GM19023 (cell line): ENCODE measurements at regions not wholly inside any gene's neighbourhood (a gene's known extent, or its start where the extent isn't known, plus 50 kb on each side); places are given as distances from the start of the nearest gene placed in this dataset.

ENCODE experiments used
- ATAC-seq: cut with Tn5 transposase; IDR thresholded peaks from one replicate; pipeline ENCODE4 v1.9.1; 2021; ENCODE audit warnings: mild to moderate bottlenecking, moderate library complexity; ENCODE audit not compliant: unreplicated experiment

DNA sequence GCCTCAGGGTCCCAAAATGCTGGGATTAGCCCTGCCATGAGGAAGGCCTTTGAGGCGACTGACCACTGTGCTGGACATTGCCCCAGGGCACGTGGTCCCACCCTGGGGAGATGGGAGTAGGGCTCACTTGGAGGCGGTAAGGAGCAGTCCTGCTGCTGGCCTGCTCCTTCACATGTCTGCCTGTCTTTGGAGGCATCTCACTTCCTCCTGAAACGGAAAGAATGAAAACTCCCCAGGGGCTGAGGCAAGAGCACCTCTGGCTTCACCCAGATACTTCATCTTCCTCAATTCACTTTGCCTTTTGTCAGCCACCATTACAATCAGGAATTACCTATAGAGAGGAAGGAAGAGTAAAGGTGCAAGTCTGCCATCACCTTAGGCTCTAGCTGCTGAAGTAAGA is 59.9 kb upstream of the GATA6 start:
- no peak for ATAC-seq

DNA sequence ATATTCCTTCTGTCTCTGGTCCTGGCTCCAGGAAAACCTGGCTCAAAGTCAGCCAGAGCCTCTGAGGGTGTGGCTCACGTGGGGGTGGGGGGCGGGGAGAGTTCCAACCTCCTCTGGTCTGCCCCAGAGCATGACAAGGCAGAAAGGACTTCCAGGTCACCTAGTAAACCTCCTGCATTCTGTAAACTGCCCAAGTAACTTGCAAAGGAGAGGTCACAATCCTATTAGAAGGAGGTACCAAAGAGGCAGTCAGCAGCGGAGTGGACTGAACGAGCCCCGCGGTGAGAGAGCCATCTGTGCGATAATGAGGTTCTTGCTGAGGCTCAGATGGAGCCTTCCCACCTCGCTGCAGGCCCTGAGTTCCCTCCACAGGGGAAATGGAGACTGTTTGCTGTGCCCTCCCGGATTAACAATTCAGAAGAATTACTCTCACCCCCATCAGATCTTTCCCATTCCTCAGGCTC is 58.9 kb upstream of the GATA6 start:
- no peak for ATAC-seq

DNA sequence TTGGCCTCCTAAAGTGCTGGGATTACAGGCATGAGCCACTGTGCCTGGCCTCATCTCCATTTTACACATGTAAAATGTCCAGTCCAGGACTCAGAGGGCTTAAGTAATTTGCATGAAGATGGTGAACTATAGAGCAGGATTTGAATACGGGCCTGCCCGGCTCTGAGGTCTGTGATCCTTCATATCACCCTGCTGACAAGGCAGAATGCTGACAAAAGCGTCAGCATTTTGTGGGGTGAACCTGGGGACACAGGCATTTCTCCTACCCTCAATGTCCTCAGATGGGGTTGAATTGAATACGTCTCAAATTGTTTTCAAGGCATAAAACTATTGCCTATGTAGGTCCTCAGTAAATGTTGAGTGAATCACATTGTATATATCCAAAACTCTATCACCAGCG is 57.2 kb upstream of the GATA6 start:
- no peak for ATAC-seq

DNA sequence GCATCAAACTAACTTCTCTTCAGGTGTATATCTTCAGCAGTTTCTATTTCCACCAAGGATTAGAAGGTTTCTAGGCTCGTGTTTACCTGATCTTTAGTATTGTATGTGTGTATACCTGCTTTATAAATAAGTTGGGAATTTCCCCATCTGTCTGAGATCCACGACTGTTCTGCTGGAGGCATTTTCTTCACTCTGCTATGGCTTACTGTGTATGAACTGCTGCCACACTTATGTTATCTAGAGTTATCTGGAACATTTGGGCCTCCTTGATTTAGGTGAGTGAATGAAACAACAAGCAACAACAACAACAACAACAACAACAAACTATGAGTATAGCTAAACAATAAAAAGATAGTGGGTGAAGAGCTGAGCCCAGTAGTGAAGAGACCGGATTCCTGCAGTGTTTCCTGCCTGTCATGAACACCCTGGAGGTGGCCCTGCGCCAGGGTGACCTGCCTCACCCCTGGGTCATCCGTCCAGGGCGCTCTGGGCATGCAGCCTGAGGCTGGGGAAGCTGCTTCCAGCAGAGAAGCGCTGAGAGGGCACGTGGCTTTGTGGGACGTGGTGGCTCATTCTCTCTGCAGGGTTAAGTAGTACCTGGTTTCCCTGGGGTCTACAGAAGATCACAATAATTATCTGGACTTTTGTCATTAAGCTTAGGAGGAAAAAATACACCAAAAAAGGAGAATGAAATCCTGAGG is 56.1 kb upstream of the GATA6 start:
- ATAC-seq, result no peak

DNA sequence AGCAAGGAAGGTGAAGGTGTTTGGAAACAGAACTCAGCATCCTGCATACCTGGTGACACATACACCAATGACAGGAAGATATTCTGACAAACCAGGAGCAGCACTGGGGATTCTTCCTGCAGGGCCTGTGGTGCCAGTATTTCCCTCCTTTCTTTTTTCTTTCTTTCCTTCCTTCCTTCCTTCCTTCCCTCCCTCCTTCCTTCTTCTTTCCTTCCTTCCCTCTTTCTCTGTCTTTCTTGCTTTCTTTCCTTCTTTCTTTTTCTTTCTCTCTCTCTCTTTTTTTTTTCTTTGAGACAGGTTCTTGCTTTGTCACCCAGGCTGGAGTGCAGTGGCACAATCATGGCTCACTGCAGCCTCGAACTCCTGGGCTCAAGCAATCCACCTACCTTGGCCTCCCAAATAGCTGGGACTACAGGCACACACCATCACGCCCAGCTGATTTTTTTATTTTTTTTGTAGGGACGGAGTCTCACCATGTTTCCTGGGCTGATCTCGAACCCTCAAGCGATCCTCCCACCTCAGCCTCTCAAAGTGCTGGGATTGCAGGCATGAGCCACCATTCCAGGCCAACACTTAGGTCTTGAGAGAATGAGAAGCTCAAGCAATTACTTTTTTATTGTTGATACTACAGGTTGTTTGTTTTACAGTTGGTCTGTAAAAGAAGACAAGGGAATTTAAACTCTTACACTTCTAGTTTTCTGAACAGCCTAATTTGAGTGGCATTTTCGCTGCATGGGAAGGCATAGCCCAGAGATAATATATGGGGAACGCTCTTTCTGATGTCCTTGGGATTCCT is 54.7 kb upstream of the GATA6 start:
- ATAC-seq, result no peak

DNA sequence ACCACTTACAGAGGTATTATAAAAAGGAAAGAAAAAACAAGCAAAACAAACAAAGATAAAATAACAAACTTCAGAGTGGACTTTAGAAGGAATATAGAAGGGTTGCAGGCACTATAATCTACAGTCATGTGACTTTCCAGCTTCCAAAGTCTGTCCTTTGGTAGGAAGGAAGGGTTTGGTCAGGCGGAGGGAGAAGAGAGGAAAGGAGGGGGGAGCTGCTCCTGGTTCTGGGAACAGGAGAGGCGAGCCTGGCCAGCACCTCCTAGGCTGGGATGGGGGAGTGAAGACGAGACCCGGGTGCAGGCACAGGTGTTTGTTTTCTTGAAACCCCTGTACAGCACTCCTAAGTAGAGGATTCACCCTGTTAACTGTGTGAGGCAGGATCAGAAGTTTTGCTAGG is 53.8 kb upstream of the GATA6 start:
- no peak for ATAC-seq
